ENCODE measurements at regions not wholly inside any gene's neighbourhood (a gene's known extent, or its start where the extent isn't known, plus 50 kb on each side); places are given as distances from the start of the nearest gene placed in this dataset.
"Not testable (repeated sequence)": the region's sequence is repeated elsewhere in the genome, so short reads cannot be mapped to it uniquely, and the experiment has no call there.

- Histone ChIP-seq H3K4me3 (ENCODE audit: low read length in 2 of 2) (no peak overlapping the region), H3K9ac (ENCODE audit: low read length in 2 of 2) (no peak overlapping the region), H3K27ac (ENCODE audit: low read length) (no peak overlapping the region), H3K36me3 (ENCODE audit: control insufficient read depth in 2 of 2, insufficient read depth in 2 of 2, low read length in 2 of 2) (no peaks in the 10 kb centered on the region), H3K27me3 (ENCODE audit: control insufficient read depth in 1 of 2, insufficient read depth in 2 of 2, low read length in 2 of 2) (no peaks in the 10 kb centered on the region), H3K4me1 (ENCODE audit: control insufficient read depth, insufficient read depth, low read length) (no peaks in the 10 kb centered on the region), H3K9me3 (ENCODE audit: control insufficient read depth in 2 of 2, low read length in 2 of 2) (no peaks in the 10 kb centered on the region)
These were observed 1498.5 kb upstream of the PRMT6 start for GRCh38 chr1:105558023-105558422.

GRCh38 chr1:105565006-105565405 lies 1491.5 kb upstream of the PRMT6 start:
- H3K27ac ChIP-seq (ENCODE audit: low read length), result no peak overlapping the region
- no peaks in the 10 kb centered on the region for H3K36me3 ChIP-seq (ENCODE audit: control insufficient read depth in 2 of 2, insufficient read depth in 2 of 2, low read length in 2 of 2)
- no peak overlapping the region for H3K4me3 ChIP-seq (ENCODE audit: low read length in 2 of 2)
- H3K4me1 ChIP-seq (ENCODE audit: control insufficient read depth, insufficient read depth, low read length), result no peaks in the 10 kb centered on the region
- no peaks in the 10 kb centered on the region for H3K9me3 ChIP-seq (ENCODE audit: control insufficient read depth in 2 of 2, low read length in 2 of 2)
- no peak overlapping the region for H3K9ac ChIP-seq (ENCODE audit: low read length in 2 of 2)
- no peaks in the 10 kb centered on the region for H3K27me3 ChIP-seq (ENCODE audit: control insufficient read depth in 1 of 2, insufficient read depth in 2 of 2, low read length in 2 of 2)

- no peaks in the 10 kb centered on the region for H3K36me3 ChIP-seq (ENCODE audit: control insufficient read depth in 2 of 2, insufficient read depth in 2 of 2, low read length in 2 of 2)
- H3K27me3 ChIP-seq (ENCODE audit: control insufficient read depth in 1 of 2, insufficient read depth in 2 of 2, low read length in 2 of 2), result no peaks in the 10 kb centered on the region
- H3K4me3 ChIP-seq (ENCODE audit: low read length in 2 of 2), result no peak overlapping the region
- H3K4me1 ChIP-seq (ENCODE audit: control insufficient read depth, insufficient read depth, low read length), result no peaks in the 10 kb centered on the region
- H3K27ac ChIP-seq (ENCODE audit: low read length), result no peak overlapping the region
- H3K9ac ChIP-seq (ENCODE audit: low read length in 2 of 2), result no peak overlapping the region
- no peaks in the 10 kb centered on the region for H3K9me3 ChIP-seq (ENCODE audit: control insufficient read depth in 2 of 2, low read length in 2 of 2)
These were observed 1470.7 kb upstream of the PRMT6 start for GRCh38 chr1:105585791-105586190.

- no peak overlapping the region for H3K9ac ChIP-seq (ENCODE audit: low read length in 2 of 2)
These were observed 1464.8 kb upstream of the PRMT6 start for GRCh38 chr1:105591681-105592080.

GRCh38 chr1:105608713-105609112 lies 1447.8 kb upstream of the PRMT6 start:
- no peak overlapping the region for H3K27ac ChIP-seq (ENCODE audit: low read length)
- H3K27me3 ChIP-seq (ENCODE audit: control insufficient read depth in 1 of 2, insufficient read depth in 2 of 2, low read length in 2 of 2), result no peaks in the 10 kb centered on the region
- H3K4me3 ChIP-seq (ENCODE audit: low read length in 2 of 2), result no peak overlapping the region
- no peaks in the 10 kb centered on the region for H3K9me3 ChIP-seq (ENCODE audit: control insufficient read depth in 2 of 2, low read length in 2 of 2)
- no peaks in the 10 kb centered on the region for H3K4me1 ChIP-seq (ENCODE audit: control insufficient read depth, insufficient read depth, low read length)
- H3K9ac ChIP-seq (ENCODE audit: low read length in 2 of 2), result no peak overlapping the region
- H3K36me3 ChIP-seq (ENCODE audit: control insufficient read depth in 2 of 2, insufficient read depth in 2 of 2, low read length in 2 of 2), result no peaks in the 10 kb centered on the region

More at GRCh38 chr1:105591681-105592080, 1464.8 kb upstream of the PRMT6 start:
- Histone ChIP-seq H3K4me1 (ENCODE audit: control insufficient read depth, insufficient read depth, low read length) (no peaks in the 10 kb centered on the region), H3K27me3 (ENCODE audit: control insufficient read depth in 1 of 2, insufficient read depth in 2 of 2, low read length in 2 of 2) (no peaks in the 10 kb centered on the region), H3K9me3 (ENCODE audit: control insufficient read depth in 2 of 2, low read length in 2 of 2) (no peaks in the 10 kb centered on the region), H3K4me3 (ENCODE audit: low read length in 2 of 2) (no peak overlapping the region), H3K36me3 (ENCODE audit: control insufficient read depth in 2 of 2, insufficient read depth in 2 of 2, low read length in 2 of 2) (no peaks in the 10 kb centered on the region), H3K27ac (ENCODE audit: low read length) (no peak overlapping the region)

DNA sequence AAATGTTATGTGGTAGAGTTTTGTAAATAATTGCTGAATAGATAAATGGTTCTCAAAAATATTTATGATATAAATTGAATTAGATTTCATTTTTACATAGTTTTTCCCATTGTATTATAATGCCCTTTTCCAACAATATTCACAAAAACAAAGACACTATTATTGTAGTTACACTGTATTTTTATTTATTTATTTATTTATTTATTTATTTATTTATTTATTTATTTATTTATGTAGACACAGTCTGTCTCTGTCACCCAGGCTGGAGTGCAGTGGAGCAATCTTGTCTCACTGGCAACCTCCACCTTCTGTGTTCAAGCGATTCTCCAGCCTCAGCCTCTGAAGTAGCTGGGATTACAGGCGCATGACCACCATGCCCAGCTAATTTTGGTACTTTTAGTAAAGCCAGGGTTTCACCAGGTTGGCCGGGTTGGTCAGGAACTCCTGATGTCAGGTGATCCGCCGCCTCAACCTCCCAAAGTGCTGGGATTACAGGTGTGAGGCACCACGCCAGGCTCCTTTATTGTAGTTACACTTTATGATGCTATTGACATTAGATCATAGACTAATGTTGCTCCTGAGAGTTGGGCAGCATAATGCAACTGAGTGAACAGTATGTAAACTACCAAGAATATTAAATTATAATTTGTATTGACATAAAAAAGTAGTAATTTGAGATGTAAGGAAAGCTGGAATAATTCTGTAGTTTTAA lies 1430.0 kb upstream of the PRMT6 start:
- H3K27me3 ChIP-seq (ENCODE audit: control insufficient read depth in 1 of 2, insufficient read depth in 2 of 2, low read length in 2 of 2), result no peaks in the 10 kb centered on the region
- no peaks in the 10 kb centered on the region for H3K4me1 ChIP-seq (ENCODE audit: control insufficient read depth, insufficient read depth, low read length)
- no peaks in the 10 kb centered on the region for H3K36me3 ChIP-seq (ENCODE audit: control insufficient read depth in 2 of 2, insufficient read depth in 2 of 2, low read length in 2 of 2)
- peaks cover 0 to 2% of the 10 kb centered on the region in 2 donors for H3K9me3 ChIP-seq (ENCODE audit: control insufficient read depth in 2 of 2, low read length in 2 of 2)
- H3K27ac ChIP-seq (ENCODE audit: low read length), result no peak overlapping the region
- no peak overlapping the region for H3K4me3 ChIP-seq (ENCODE audit: low read length in 2 of 2)
- H3K9ac ChIP-seq (ENCODE audit: low read length in 2 of 2), result no peak overlapping the region

DNA sequence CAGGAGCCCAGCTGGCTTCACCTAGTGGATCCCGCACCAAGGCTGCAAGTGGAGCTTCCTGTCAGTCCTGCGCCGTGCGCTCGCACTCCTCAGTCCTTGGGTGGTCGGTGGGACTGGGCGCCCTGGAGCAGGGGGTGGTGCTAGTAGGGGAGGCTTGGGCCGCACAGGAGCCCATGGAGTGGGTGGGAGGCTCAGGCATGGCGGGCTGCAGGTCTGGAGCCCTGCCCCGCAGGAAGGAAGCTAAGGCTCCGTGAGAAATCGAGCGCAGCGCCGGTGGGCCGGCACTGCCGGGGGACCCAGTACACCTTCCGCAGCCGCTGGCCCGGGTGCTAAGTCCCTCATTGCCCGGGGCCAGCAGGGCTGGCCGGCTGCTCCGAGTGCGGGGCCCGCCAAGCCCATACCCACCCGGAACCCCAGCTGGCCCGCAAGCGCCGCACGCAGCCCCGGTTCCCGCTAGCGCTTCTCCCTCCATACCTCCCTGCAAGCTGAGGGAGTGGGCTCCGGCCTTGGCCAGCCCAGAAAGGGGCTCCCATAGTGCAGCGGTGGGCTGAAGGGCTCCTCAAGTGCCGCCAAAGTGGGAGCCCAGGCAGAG lies 1425.2 kb upstream of the PRMT6 start:
- H3K36me3 ChIP-seq (ENCODE audit: control insufficient read depth in 2 of 2, insufficient read depth in 2 of 2, low read length in 2 of 2); H3K9me3 ChIP-seq (ENCODE audit: control insufficient read depth in 2 of 2, low read length in 2 of 2); H3K9ac ChIP-seq (ENCODE audit: low read length in 2 of 2); H3K27me3 ChIP-seq (ENCODE audit: control insufficient read depth in 1 of 2, insufficient read depth in 2 of 2, low read length in 2 of 2); H3K4me3 ChIP-seq (ENCODE audit: low read length in 2 of 2); H3K4me1 ChIP-seq (ENCODE audit: control insufficient read depth, insufficient read depth, low read length); H3K27ac ChIP-seq (ENCODE audit: low read length): not testable (repeated sequence)

DNA sequence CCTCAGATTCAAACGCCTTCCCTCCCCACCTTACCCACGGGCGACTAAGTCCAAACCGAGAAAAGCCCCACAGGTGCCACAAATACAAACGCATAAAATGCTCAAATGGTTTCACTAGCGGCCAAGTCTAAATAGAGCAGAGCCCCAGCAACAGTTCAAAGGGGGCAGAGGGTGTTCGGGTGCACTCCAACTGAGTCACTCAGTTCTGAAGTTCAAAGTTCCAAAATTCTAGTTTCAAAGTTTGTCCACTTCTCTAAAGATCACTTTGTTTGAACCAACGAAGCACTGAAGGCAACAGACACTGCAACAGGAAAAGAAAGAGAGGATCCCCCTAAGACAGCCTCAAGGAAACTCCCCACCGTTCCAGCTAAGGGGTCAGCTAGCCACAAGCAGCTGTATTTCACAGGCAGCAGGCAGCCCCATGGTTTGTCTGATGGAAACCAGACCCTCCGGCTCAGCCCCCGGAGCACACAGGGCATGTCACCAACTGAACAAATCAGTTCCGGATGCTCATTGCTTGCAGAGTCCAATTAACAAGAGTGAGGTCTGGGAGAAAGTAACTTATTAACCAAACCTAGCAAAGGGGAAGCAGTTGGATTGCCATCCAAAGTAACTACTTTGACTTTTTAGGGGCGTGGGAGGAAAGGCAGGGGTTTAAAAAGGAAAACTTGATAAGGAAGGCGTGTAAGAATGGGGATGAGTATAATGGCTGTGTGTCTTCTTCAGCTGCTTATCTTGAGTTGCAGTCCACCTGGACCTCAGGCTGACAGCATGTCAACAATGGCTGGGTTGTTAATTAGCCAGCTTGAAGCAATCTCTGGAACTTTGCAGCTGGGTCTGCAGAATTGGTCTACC lies 1423.9 kb upstream of the PRMT6 start:
- Histone ChIP-seq H3K9me3 (ENCODE audit: control insufficient read depth in 2 of 2, low read length in 2 of 2) (peaks cover 0 to 3% of the 10 kb centered on the region in 2 donors), H3K27me3 (ENCODE audit: control insufficient read depth in 1 of 2, insufficient read depth in 2 of 2, low read length in 2 of 2) (no peaks in the 10 kb centered on the region), H3K9ac (ENCODE audit: low read length in 2 of 2) (no peak overlapping the region), H3K4me1 (ENCODE audit: control insufficient read depth, insufficient read depth, low read length) (no peaks in the 10 kb centered on the region), H3K27ac (ENCODE audit: low read length) (no peak overlapping the region), H3K36me3 (ENCODE audit: control insufficient read depth in 2 of 2, insufficient read depth in 2 of 2, low read length in 2 of 2) (no peaks in the 10 kb centered on the region), H3K4me3 (ENCODE audit: low read length in 2 of 2) (no peak overlapping the region)

GRCh38 chr1:105636052-105636451 lies 1420.4 kb upstream of the PRMT6 start:
- no peaks in the 10 kb centered on the region for H3K27me3 ChIP-seq (ENCODE audit: control insufficient read depth in 1 of 2, insufficient read depth in 2 of 2, low read length in 2 of 2)
- H3K4me3 ChIP-seq (ENCODE audit: low read length in 2 of 2), result no peak overlapping the region

DNA sequence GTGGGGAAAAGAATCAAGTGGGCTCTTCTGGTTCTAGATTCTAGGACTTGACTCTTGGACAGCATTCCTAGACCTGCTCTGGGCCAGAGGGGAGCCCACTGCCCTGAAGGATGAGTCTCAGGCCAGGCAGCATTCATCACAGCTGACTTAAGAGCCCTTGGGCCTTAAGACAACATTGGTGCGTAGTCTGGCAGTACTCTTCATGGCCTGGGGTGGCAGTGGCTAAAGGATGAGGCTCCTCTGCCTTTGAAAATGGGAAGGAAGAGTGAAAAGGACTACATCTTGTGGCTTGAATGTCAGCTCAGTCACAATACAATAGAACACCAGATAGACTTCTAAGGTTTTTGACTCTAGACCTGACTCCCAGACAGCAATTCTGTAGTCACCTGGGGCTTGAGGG lies 1415.1 kb upstream of the PRMT6 start:
- no peaks in the 10 kb centered on the region for H3K9me3 ChIP-seq (ENCODE audit: control insufficient read depth in 2 of 2, low read length in 2 of 2)
- H3K36me3 ChIP-seq (ENCODE audit: control insufficient read depth in 2 of 2, insufficient read depth in 2 of 2, low read length in 2 of 2), result no peaks in the 10 kb centered on the region
- H3K4me1 ChIP-seq (ENCODE audit: control insufficient read depth, insufficient read depth, low read length), result no peaks in the 10 kb centered on the region
- no peak overlapping the region for H3K4me3 ChIP-seq (ENCODE audit: low read length in 2 of 2)
- no peak overlapping the region for H3K27ac ChIP-seq (ENCODE audit: low read length)
- no peaks in the 10 kb centered on the region for H3K27me3 ChIP-seq (ENCODE audit: control insufficient read depth in 1 of 2, insufficient read depth in 2 of 2, low read length in 2 of 2)
- no peak overlapping the region for H3K9ac ChIP-seq (ENCODE audit: low read length in 2 of 2)

More at GRCh38 chr1:105636052-105636451, 1420.4 kb upstream of the PRMT6 start:
- Histone ChIP-seq H3K9me3 (ENCODE audit: control insufficient read depth in 2 of 2, low read length in 2 of 2) (peaks cover 0 to 3% of the 10 kb centered on the region in 2 donors), H3K4me1 (ENCODE audit: control insufficient read depth, insufficient read depth, low read length) (no peaks in the 10 kb centered on the region), H3K9ac (ENCODE audit: low read length in 2 of 2) (no peak overlapping the region), H3K27ac (ENCODE audit: low read length) (no peak overlapping the region), H3K36me3 (ENCODE audit: control insufficient read depth in 2 of 2, insufficient read depth in 2 of 2, low read length in 2 of 2) (no peaks in the 10 kb centered on the region)

All from stomach smooth muscle (tissue), 2 donors.